B cell (primary cell): ENCODE measurements at regions not wholly inside any gene's neighbourhood (a gene's known extent, or its start where the extent isn't known, plus 50 kb on each side); places are given as distances from the start of the nearest gene placed in this dataset.

ENCODE experiments used
- CTCF ChIP-seq: fragments of 200-600 bp; IDR thresholded peaks from one replicate; pipeline ENCODE4 v1.8.0; 2022; ENCODE audit warnings: antibody characterized with exemption, mild to moderate bottlenecking
- EZH2 ChIP-seq: IDR thresholded peaks from 2 replicates; pipeline ENCODE4 v1.6.1; 2012; ENCODE audit warnings: borderline replicate concordance, low read depth, mild to moderate bottlenecking, moderate library complexity, low read length; ENCODE audit not compliant: insufficient read depth, poor library complexity, severe bottlenecking

- TF ChIP-seq CTCF (no peak), EZH2 (no peak)
These were observed 149.7 kb upstream of the IER5L start for GRCh38 chr9:129327552-129328328.
